Anterior cingulate cortex (tissue), 58 donors: ENCODE measurements at regions not wholly inside any gene's neighbourhood (a gene's known extent, or its start where the extent isn't known, plus 50 kb on each side); places are given as distances from the start of the nearest gene placed in this dataset.

Experiments
- DNase-seq, 58 donors: peaks; one replicate each; lab custom pipeline; 2025; lab: John Stamatoyannopoulos, UW

DNA sequence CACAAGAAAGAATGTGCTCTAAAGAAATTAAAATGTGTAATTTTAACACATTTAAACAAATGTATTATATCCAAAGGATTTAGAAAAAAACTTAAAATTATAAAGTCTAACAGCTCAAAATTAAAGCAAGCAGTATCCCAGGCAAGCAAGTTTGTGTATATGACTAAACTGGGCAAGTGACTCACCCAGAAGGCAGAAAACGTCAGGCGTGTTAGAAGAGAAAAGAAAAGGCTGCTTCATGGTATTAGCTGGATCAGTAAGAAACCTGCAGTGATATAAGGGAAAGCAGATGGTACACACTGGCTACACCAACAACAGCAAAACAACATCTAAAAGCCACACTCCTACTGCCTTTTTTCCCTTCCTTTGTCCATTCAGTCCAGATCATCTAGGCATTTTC is 250.6 kb upstream of the NDST3 start:
- peak in 1 of 58 donors; percentile 10 for DNase-seq

DNA sequence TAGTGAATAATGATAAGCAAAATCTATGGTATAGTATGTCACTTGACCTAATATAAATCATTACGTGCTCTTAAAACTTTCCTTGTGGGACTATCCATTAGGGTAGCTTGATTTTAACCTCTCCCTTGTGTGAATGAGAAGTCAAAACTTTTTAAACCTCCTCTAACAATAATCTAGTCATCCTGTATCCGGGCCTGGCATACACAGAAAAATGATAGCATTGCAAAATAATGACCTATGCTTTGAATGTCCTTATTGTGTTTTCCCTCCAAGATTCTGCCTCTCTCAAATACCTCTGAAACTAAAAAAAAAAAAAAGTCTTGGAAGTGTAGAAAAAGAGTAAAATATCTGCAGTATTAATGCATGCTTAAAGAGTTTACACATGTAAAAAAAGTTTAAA is 250.0 kb upstream of the NDST3 start:
- no peak for DNase-seq

DNA sequence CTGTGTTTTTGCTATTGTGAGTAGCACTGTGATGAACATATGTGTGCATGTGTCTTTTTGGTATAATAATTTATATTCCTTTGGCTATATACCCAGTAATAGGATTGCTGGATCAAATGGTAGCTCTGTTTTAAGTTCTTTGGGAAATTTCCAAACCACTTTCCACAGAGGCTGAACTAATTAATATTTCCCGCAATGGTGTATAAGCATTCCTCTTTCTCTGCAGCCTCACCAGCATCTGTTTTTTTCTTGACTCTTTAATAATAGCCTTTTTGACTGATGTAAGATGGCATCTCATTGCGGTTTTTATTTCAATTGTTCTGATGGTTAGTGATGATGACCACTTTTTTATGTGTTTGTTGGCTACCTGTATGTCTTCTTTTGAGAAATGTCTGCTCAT is 247.7 kb upstream of the NDST3 start:
- no peak for DNase-seq

DNA sequence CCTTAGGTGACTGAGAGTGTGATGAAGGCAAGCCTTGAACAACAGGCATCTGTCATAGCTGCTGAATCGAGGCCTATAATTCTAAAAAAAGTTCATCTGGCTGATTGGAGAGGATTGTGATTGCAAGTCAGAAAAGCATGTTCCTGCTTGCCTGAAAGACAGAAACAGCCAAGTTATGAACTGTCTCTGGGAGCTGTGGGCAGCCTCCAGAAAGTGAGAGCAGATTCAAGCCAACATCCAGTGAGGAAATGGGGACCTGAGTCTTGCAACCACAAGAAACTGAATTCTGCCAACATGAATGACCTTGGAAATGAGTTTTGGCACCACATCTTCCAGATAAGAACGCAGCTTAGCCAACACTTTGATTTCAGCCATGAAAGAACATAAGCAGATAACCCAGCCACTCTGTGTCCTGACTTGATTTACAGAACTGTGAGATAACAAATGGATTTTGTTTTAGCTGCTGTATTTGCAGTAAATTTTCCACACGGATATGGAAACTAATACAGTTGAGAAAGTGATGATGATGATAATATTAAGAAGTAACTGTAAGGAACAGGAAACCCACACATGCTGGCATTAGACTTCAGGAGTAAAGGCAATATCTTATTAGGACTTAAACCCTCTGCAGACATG is 240.3 kb upstream of the NDST3 start:
- no peak for DNase-seq

DNA sequence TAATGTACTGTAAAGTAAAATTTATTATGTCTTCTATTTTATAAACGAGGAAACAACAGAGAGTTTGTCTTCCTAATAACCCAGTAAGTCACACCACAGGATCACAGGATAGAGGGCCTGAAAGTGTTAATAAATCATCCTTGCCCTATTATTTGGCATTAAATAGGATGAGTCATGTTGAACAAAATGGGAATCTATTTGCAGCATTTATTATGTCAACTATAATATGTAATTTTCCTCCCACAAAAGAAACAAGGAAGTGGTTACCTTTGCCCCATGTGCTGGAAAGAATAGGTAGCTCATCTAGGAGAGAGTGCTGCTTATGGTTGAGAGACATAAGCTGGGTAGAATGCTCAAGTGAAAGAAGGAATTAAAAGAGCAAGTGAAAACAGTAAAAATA is 237.6 kb upstream of the NDST3 start:
- no peak for DNase-seq

- no peak for DNase-seq
These were observed 233.7 kb upstream of the NDST3 start for GRCh38 chr4:117800636-117801035.

GRCh38 chr4:117801756-117802155 is 232.5 kb upstream of the NDST3 start:
- no peak for DNase-seq

GRCh38 chr4:117811731-117812130 is 222.6 kb upstream of the NDST3 start:
- no peak for DNase-seq

GRCh38 chr4:117814277-117815246 is 219.7 kb upstream of the NDST3 start:
- DNase-seq, result no peak

DNA sequence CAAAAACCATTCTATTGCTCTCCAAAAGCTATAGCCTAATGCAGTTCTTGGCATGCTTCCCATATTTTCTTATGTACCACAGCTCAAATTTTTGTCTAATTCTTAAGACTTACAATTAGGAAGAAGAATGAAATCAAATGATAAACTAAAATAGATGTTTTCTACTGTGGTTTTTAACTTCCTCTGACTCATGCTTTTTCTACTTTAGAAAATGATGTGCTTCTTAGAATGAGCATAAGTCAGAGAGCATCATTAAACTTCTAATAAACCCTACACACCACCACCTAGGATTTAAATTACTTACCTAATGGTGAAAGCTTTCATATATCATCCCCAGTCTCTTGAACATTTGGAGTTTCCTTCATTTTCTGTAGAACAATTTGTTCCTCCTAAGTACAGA is 217.0 kb upstream of the NDST3 start:
- DNase-seq, result no peak

DNA sequence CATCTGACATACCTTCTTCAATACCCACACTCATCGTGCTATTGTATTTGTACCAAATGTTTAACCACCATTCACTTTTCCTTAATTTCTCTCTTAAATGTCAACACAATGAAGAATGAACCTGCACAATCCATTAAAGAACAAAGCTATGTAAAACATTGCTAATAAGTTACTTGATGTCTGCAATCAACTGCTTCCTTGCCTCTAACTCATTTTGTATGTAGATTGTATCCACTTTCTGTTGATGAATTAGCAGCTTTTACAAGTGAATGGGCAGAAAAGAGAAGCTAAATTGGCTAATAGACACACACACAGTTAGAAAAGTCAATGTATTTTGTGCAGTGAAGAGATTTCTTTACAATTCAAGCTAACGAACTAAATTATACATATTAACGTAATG is 212.5 kb upstream of the NDST3 start:
- DNase-seq, result no peak

GRCh38 chr4:117823388-117823787 is 210.9 kb upstream of the NDST3 start:
- no peak for DNase-seq

DNA sequence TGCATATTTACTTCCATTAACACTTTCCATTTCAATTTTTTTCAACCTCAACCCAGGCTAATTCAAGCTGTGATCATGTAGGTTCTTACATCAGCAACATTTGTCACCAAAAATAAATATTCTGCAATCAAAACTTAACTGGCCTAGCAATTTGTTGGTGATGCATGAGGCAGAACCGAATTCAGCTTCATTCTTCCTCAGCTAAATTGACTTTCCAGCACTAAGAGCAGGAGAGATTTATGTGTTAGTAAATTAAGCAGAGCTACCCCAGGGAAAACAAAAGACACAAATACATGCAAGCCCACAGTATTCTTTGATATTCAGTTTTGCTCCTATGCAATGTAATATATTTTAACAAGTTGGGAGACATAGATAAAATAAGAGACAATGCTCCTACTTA is 208.7 kb upstream of the NDST3 start:
- no peak for DNase-seq

DNA sequence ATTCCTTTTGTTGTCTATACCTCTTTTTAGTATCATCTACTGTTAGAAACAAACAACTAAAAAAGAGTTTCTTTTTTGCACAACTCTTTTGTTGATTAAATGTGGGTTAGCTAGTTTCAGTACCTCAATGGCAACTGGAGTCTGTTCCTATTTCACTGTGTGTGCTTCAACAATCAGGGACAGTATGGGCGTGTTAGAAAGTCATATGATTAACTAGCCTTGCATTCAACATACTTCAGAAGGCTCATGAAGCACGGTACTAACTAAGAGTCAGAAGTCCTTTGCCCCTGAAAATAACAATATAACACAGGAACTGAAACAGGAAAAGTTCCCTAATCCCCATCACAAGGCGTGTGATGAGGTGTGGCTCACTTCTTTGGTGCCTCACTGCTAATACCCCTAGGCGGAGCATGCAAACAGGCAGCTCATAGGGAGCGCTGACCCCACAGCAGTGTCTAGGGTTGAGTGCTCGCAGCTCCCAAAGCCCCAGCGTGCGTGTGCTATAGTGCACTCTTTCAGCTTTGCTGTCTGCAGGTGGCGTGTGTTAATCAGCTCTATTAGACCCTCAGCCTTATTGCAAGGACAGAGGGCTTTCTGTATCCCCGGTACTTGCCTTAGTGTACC is 203.1 kb upstream of the NDST3 start:
- DNase-seq, result no peak

- no peak for DNase-seq
These were observed 198.7 kb upstream of the NDST3 start for GRCh38 chr4:117835566-117835965.

GRCh38 chr4:117844594-117844993 is 189.7 kb upstream of the NDST3 start:
- no peak for DNase-seq

- no peak for DNase-seq
These were observed 189.0 kb upstream of the NDST3 start for GRCh38 chr4:117845270-117845669.

DNA sequence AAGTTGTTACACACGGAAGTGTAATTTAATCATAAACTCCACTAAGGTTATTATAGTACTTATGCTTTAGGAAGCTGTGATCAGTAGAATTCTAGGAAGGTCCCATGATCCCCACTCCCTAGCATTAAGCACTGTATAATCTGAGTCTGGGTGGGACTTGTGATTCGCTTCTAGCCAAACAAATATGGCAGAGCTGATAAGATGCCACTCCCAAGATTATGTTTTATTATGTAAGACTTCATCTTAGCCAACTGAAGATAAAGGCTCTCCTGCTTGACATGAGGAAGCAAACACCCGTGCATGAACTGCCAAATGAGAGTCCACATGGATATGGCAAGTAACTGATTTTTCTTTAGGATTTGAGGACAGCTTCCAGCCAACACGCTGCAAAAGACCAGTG is 186.4 kb upstream of the NDST3 start:
- no peak for DNase-seq

GRCh38 chr4:117868201-117868600 is 166.1 kb upstream of the NDST3 start:
- DNase-seq, result no peak

DNA sequence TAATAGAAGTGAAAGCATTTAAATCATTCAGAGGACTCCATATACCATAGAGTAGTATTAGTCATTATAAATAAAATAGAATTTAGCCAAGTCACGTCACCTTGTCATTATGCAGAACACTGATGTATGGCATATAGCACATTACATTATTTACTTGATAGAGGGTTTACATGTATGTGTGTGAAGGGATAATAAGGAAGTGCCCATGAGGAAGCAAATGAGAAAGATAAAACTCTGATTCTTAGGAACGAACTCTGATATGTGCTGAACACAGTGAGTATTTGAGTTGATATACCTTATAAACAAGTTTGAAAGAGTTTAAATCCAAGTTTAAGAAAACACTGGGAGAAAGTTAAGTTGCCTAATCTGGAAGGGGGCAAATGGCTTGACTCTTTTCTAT is 160.5 kb upstream of the NDST3 start:
- DNase-seq, result no peak

DNA sequence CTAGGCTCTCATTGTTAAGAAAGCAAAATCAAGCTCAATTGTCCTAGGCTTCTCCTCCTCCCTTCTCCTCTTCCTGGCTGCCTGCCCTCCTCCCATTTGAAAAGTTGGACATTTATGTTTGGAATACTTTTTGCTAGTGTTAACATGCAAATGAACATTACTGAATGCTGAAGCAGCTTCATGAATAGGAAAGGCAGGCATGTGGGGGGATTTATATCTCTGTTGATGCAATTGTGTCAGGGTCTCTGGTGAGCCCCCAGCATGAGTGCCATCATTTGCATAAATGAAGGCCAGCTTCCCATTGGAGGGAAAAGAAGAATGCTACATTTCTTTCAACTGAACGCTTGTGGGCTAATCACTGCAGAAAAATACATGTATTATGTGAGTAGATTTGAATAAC is 160.1 kb upstream of the NDST3 start:
- no peak for DNase-seq

DNA sequence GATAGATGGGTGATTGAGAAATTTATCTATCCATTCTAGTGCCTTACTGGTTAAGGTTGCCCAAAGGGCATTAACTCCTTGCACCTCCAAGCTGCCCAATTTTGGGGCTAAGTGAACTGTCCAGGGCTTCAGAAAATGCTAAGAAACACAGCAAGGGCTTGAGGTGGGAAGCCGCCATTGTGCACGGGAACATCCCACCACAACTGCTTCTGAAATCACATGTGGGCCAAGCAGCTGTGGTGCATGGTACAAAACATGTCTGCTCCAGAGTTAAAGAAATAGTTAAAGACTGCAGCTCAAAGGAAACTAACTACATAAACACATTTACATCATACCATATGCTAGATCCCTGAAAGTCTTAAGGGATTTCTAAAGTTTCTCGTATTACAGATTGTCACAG is 144.3 kb upstream of the NDST3 start:
- no peak for DNase-seq
